ENCODE measurements at regions not wholly inside any gene's neighbourhood (a gene's known extent, or its start where the extent isn't known, plus 50 kb on each side); places are given as distances from the start of the nearest gene placed in this dataset.
"Not testable (repeated sequence)": the region's sequence is repeated elsewhere in the genome, so short reads cannot be mapped to it uniquely, and the experiment has no call there.

DNA sequence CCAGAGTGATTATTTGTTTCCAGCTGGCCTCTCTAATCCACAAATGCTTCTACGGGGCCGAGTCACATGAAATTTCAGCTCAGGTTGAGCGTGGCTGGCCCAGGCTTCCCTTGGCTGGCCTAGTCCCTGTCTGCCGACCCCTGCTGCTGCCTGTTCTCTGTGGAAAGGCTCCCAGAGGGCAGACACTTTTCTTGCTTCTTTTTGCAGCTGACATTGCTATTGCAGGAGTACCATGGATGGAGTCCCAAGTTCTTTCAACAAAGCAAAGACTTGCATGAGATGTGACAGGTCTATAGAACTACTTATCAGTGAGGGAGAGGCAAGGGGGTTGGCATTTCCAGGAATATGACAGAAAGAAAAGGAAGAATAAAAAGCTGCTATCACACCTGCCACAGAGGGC lies 287.4 kb upstream of the ARRDC3 start:
- no peak for DNase-seq

- DNase-seq, result no peak
These were observed 287.0 kb upstream of the ARRDC3 start for GRCh38 chr5:91670122-91670521.

- DNase-seq, result no peak
These were observed 285.1 kb upstream of the ARRDC3 start for GRCh38 chr5:91668261-91668660.

- DNase-seq, result no peak
These were observed 269.6 kb upstream of the ARRDC3 start for GRCh38 chr5:91652678-91653077.

DNA sequence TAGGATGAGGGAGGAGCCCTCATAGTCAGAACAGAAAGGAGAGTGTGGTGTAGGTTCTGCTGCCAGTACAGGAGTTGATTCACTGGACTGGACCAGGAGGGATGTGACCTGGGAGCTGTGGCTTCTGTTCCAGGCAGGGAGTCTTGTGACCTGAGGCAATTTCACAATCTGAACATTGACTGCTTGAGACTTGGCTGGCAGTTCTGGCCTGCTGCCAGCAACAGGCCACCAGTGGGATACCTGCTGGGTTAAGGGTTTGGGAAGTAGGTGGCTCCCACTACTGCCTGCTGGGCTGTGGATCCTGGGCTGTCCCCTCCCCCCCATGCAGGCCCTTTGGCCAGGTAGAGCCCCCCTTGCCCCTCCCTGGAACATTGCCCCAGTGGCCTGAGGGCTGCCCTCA lies 268.6 kb upstream of the ARRDC3 start:
- no peak for DNase-seq

- DNase-seq, result no peak
These were observed 262.2 kb upstream of the ARRDC3 start for GRCh38 chr5:91645347-91645746.

DNA sequence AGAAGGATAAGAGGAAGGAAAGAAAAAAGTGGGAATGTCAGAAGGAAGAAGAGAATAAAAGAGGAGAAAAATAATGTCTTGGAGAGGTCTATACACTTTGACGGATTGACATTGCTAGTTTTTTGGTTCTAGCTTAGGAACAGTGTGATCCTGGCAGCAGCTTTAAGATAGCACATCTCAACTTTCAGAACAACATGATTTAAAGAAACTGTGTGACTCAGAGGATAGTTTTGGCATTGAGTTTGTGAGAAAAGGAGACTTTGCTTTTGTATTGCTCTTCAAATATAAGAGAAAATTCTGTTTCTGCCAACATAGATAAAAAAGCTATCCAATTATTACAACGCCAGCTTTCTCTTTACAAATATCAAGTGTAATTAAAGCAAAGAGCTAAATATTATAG lies 260.7 kb upstream of the ARRDC3 start:
- no peak for DNase-seq

- DNase-seq, result no peak
These were observed 259.5 kb upstream of the ARRDC3 start for GRCh38 chr5:91642581-91642980.

DNA sequence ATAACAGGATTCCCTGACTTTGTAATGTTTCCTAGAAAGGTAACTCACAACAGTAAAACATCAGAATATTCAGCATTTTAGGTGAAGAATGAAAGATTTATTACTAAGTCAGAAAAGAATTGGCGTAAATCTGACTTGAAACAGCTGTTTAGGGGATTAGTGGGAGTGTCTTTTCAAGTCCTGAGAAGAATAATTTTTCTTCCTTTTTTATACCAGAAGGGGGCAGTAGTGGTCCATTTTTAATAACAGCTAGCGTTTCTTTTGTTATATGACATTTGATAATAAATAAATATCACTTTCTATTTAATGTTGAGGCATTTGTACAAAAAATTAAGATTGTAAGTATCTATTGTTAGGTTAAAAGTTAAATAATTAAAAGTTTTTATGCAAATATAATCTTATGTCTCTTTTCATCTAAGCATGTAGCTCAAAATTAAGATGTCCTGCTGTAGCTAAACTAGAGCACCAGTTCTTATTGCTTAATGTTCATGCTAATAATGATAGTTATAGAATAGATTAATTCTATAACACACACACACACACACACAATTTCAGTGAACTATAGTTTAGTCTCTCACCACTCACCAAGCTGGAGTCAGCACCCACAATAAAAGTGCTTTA lies 258.7 kb upstream of the ARRDC3 start:
- no peak for DNase-seq

- DNase-seq, result no peak
These were observed 256.6 kb upstream of the ARRDC3 start for GRCh38 chr5:91639744-91640143.

GRCh38 chr5:91638010-91638409 lies 254.9 kb upstream of the ARRDC3 start:
- no peak for DNase-seq

DNA sequence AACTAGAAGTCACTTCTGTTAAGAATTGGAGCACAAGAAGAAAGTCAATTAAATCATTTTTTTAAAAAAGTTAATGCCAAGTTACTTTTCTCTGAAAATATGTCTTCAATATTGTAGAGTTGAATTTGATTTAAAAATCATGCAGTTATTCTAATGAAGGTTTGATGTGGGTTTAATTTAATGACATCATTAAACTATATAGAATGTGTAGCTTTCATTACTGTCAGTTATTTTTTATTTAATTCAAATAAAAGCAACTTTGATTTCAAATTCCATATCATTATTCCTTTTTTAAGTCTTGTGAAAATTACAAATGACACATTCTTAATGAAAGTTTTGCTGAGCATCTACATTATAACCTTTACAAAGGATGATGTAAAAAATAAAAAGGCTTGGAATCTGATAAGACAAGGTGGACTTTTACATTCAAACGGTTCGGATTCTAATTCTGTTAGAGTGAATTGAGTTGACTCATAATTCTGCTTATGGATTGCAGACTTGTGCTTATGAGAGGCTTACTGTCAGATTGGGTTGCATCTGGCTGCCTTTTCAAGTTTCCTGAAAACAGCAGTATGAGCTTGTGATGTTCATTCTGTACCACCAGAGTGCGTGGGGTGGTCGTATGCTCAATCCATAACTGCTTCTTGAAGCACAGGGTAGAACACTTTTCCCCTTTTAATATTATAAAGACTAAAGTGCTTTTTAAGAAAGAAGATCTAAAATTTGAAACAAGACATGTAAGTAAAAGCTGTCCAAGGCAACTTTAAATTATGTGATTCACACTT lies 253.0 kb upstream of the ARRDC3 start:
- DNase-seq, result no peak

DNA sequence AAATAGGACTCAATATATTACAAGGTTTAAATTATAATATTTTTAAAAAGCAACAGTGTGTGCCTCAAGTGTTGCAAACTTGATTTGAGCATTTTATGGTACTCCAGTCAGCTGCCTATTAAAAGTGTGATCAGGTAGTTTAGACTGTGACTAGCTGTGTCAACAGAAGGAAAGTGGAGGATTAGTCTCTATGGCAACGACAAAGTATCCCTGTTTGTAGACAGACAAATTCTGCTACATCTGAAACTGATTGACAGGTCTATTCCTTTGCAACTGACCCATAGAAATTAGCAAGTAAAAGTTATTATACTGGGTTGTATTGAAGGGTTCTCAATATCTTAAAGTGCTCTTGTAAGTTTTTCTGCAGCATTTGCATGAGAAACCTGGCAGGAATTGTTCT lies 249.8 kb upstream of the ARRDC3 start:
- DNase-seq, result no peak

DNA sequence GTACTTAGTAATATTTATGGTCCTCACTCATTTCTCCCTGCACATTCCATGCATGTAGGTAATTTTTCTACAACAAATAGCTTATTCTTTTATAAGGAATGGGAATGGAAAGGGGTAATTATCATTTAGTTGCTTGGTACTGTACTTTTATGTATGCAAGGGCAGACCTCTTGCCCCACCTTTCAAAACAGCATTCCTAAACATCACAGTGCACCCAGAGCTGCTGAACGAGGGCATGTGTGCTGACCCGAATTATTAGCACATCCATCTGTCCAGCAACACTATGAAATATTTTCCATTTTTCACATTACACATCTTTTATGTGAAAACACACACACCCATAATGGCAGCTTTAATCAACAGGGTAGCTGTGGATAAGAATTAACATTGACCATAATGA lies 228.6 kb upstream of the ARRDC3 start:
- no peak for DNase-seq

GRCh38 chr5:91607675-91608074 lies 224.6 kb upstream of the ARRDC3 start:
- DNase-seq, result no peak

DNA sequence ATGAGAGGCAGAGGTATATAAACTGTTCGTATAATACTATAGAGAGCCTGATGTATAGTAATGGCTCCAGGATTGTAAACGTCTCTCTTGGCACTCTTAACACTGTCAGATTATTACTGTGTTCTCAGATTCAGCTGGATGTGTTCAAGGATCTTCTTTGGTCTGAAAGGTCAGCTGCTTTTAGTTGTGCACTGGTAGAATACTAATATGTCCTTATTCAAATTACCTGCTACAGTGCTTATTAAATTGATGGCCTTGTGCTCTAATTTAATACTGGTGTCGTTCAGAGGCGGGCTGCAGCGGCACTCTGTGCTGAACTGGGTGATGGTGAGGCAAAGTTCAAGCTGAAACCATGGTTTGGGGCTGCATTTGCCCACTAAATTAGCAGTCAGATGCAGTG lies 216.7 kb upstream of the ARRDC3 start:
- DNase-seq, result no peak

DNA sequence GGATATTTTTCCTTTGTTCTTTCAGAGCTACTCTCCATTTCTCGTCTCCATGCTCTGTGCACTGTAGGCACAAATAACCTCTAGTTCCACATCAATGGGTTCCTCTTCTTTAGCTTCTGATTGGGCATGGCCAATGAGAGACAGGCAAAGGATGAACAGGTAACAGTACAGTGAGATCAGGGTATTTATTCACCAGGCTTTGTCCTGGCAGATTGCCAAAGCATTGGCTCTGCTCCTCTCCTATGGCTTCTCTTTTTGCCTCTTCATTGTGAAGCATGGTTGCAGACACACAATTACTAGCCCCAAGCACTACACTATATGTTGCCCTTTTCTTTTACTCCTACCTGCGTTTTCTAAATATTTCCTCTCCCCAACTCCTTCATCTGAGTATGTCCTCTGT lies 215.1 kb upstream of the ARRDC3 start:
- DNase-seq, result no peak

GRCh38 chr5:91595424-91595823 lies 212.3 kb upstream of the ARRDC3 start:
- DNase-seq, result no peak

DNA sequence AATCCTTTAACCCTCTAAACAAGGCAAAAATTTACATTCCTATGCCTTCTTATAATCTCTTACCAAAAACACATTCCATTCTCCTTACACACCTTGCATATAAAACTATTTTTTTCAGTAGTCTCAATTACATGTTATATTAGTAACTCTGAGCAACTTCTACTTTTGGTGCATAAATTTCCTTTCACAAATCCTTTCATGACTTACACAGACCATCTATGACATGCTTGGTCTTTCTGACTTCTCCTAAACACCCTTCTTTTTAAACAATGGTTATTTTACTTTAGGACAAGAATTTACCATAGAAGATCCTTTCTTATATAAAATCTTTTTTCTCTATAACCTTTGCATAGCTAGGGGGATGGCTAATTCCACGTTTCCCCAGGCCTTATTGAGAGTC lies 208.0 kb upstream of the ARRDC3 start:
- no peak for DNase-seq

DNA sequence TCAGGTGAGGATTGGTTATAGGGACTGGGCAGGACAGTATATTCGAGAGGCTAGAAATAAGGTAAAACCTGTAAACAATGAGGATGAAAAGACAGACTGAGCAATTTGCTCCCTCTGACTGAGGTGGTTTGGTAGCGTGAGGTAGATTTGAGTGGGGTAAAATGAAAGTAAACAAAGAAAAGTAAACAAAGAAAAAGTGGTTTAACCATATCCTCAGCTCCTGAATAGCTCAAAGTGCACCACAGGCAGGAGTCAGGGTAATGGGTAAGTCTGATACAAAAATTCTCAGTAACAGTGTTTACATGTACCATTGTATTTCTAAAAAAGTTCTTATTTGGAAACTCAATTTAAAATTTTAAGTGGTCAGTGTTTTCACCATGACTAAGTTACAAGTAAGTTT lies 203.1 kb upstream of the ARRDC3 start:
- no peak for DNase-seq

DNA sequence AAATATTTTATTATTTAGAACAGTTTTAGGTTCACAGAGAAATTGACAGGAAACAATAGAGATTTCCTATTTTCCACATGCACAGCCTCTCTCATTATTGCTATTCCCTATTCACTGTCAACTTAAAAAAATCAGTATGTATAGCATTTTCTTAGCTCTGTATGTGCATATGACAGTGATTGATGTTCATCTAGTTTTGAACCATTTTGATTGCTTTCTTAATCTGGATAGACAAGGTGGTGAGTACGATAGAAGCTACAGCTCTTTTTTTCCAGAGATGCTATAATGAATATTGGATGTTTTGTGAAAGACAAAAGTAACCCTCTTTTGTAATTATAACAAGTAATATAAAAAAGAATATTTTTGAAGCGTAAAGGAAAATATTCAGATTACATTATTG lies 201.2 kb upstream of the ARRDC3 start:
- DNase-seq, result no peak

DNA sequence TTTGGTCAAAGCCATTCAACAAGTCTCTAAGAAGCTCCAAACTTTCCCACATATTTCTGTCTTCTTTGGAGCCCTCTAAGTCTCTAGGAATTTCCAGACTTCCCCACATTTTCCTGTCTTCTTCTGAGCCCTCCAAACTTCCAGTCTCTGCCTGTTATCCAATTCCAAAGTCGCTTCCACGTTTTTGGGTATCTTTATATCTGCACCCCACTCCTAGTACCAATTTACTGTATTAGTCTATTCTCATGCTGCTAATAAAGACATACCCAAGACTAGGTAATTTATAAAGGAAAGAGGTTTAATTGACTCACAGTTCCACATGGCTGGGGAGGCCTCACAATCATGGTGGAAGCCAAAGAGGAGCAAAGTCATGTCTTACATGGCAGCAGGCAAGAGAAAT lies 182.9 kb upstream of the ARRDC3 start:
- DNase-seq, result not testable (repeated sequence)

GRCh38 chr5:91562922-91563321 lies 179.8 kb upstream of the ARRDC3 start:
- DNase-seq, result no peak

DNA sequence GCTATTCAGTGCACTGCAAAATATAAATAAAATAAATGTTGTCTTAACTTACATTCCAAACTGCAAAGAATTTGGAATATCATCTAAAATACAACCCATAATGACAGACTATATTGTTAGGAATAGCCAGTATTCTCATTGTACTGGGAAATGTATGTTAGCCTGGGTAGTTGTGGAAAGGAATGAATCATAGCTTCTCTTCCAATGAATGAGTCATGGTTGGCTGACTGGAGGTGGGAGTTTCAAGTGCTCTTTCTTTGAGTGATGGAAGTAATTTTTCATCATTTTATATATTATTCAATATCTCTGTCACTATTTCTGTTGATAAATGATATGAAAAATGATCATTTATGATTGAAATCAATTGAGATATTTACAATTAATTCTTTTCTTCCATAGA lies 158.6 kb upstream of the ARRDC3 start:
- DNase-seq, result no peak

GRCh38 chr5:91538179-91538578 lies 155.1 kb upstream of the ARRDC3 start:
- no peak for DNase-seq

Measured in C1 segment of cervical spinal cord (tissue), 14 donors.